Lower leg skin (tissue), 4 donors: ENCODE measurements at regions not wholly inside any gene's neighbourhood (a gene's known extent, or its start where the extent isn't known, plus 50 kb on each side); places are given as distances from the start of the nearest gene placed in this dataset.
A peak's percentile ranks its signal among the peaks of the same experiment; 100 is the strongest.

ENCODE experiments used
- DNase-seq, 2 donors: peaks; one replicate each; pipeline ENCODE4 v3.0.0-alpha.2; 2019; ENCODE audit warnings: low spot score in 2 of 2
- H3K4me3 ChIP-seq: fragments of 200-600 bp; sonication (generic); 2 replicates; pipeline ENCODE4 v1.5.1; 2017; ENCODE audit warnings: mild to moderate bottlenecking, low read depth; ENCODE audit not compliant: poor library complexity, severe bottlenecking
- POLR2A ChIP-seq, 2 donors: fragments of 450-650 bp; IDR thresholded peaks; one replicate each; pipeline ENCODE4 v1.6.1; 2016 to 2017; ENCODE audit warnings: antibody characterized with exemption in 2 of 2, mild to moderate bottlenecking in 1 of 2, moderate library complexity in 1 of 2
- WGBS, 2 donors: methylation state at CpG; one replicate each; pipeline ENCODE4 v1.1.5; 2018; 5-methylcytosine and 5-hydroxymethylcytosine counted together
- intact Hi-C: fragments of 100-400 bp; cut with DNase I; formaldehyde crosslinking; loops from one replicate; pipeline ENCODE4 v1.15.0; 2023; ENCODE audit warnings: low total_unique reads
- TF ChIP-seq, protein P1 (sequence below), 3 donors: fragments of 450-650 bp; IDR thresholded peaks; one replicate each; pipeline ENCODE4 v1.5.1; 2016; ENCODE audit warnings: antibody characterized with exemption in 3 of 3, mild to moderate bottlenecking in 3 of 3, moderate library complexity in 2 of 3

DNA sequence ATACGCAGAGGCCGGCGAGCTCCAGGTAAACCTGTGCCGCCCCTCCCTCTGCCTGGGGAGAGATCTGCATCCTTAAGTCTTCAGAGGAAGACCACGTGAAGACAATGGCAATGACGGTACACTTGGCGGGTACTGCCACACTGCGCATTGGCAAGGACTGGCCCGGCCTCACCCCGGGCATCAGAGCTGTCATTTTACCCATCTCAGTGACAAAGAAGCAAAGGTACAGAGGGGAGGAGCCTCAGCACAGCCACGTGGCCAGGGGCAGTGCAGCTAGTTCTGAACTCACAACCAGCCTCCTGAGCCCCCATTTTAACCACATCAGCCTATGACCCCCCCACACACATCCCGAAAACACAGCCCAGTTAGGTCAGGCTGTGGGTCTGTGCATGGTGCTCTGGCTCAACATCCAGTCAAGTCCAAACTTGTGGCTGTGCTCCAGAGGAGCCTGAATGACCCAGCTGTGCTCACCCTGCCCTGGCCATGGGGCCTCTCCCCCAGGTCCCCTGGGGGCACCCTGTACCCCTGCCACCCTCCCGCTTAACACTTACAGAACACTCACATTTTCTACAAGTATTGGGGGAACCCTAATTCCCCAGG is 80.6 kb downstream of the C16orf95 start:
- 77 to 92% methylated on average over 11 to 13 of the region's 13 CpGs for WGBS, 2 donors
- H3K4me3 ChIP-seq = no peak overlapping the region
- intact Hi-C loops = no loop called here
- peak in 1 of 2 donors; percentile 70 for DNase-seq
- TF ChIP-seq, protein P1, sequence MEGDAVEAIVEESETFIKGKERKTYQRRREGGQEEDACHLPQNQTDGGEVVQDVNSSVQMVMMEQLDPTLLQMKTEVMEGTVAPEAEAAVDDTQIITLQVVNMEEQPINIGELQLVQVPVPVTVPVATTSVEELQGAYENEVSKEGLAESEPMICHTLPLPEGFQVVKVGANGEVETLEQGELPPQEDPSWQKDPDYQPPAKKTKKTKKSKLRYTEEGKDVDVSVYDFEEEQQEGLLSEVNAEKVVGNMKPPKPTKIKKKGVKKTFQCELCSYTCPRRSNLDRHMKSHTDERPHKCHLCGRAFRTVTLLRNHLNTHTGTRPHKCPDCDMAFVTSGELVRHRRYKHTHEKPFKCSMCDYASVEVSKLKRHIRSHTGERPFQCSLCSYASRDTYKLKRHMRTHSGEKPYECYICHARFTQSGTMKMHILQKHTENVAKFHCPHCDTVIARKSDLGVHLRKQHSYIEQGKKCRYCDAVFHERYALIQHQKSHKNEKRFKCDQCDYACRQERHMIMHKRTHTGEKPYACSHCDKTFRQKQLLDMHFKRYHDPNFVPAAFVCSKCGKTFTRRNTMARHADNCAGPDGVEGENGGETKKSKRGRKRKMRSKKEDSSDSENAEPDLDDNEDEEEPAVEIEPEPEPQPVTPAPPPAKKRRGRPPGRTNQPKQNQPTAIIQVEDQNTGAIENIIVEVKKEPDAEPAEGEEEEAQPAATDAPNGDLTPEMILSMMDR (IDR thresholded peaks at IDR 0.05) = no peak
- TF ChIP-seq POLR2A (IDR thresholded peaks at IDR 0.05) = no peak

DNA sequence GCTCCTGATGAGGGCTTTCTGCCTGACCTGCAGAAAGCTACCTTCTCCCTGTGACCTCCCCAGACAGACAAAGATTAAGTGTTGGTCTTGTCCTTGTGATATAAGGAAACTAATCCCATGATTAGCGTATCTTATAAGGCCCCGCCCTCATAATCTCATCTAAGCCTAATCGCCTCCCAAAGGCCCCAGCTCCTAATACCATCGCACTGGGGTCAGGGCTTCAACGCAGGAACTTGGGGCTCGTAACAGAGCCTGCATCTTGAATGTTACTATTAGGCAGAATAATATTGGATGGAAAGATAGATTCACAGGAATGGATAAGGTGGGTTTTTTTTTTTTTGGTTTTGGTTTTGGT is 78.9 kb downstream of the C16orf95 start:
- intact Hi-C loops = no loop called here

DNA sequence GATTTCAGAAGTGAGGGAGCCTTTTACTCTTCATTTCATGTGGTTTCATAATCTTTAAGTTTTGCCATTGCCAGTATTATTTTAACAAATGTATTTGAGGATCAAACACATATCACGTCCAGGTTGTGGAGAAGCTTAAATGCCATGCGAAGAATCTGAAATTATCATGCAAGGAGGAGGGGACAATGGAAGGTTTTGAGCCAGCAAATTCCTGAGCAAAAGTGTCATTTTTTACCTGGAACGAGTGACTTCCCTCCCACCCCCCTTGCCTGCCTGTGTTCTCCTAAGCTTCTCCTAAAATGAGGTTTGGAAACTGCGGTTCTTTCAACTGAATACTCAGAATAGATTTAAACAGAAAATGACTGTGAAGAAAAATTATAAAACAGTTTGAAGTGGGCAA is 77.6 kb downstream of the C16orf95 start:
- intact Hi-C loops = no loop called here
- WGBS, 2 donors = 78% methylated on average over 4 of the region's 4 CpGs
- no peak overlapping the region for H3K4me3 ChIP-seq
- no peak for TF ChIP-seq POLR2A (IDR thresholded peaks at IDR 0.05)
- TF ChIP-seq, protein P1 (IDR thresholded peaks at IDR 0.05) = no peak
- DNase-seq = no peak

More for the DNA sequence above, 78.9 kb downstream of the C16orf95 start:
- TF ChIP-seq, protein P1 (IDR thresholded peaks at IDR 0.05) = no peak
- no peak for TF ChIP-seq POLR2A (IDR thresholded peaks at IDR 0.05)
- no peak overlapping the region for H3K4me3 ChIP-seq
- peak in 1 of 2 donors; percentile 34 for DNase-seq
- 77 to 85% methylated on average over 6 of the region's 6 CpGs for WGBS, 2 donors

DNA sequence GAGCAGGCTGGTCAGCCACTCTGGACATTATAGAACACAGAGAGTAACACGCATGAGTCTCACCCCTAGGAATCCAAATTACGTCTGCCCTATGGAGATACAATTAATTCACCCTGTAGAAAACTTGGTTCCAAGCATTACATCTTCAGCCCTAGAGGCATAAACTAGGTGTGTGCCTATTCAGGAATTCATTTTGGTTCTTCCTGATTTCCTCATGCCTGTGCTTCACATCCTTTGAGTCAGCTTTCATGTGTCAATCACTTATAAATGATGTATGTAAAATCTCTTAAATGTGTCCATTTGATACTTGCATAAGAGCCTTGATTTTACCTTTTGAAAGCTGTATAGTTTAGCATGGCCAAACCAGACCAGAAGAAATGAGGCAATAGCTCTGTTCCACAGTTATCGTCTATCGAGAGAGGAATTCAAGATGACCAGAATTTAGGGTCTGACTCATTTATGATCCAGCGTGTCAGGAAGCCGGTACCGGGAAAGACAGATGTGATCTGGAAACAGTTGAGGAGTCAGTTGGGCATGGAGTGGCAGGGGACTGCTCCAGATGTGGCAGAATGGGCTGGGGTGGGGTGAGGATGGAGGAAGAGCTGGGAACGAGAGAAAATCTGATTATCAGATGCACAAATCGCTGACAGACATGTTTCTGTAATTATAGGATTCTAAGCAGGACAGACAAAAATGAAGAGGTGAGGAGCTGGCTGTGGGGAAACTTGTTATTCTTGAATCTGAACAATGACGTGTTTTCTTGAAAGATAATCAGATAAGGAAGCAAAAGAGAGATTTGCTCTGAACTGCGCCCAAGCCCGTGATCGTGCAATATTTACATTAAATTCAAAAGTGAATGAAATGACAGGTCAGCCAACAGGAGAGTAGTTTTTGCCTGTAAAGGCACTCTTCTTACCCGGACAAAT is 76.7 kb downstream of the C16orf95 start:
- DNase-seq = peak in 1 of 2 donors; percentile 15
- TF ChIP-seq, protein P1 (IDR thresholded peaks at IDR 0.05) = no peak
- no peak overlapping the region for H3K4me3 ChIP-seq
- intact Hi-C loops = no loop called here
- WGBS, 2 donors = 43 to 45% methylated on average over 14 of the region's 14 CpGs

DNA sequence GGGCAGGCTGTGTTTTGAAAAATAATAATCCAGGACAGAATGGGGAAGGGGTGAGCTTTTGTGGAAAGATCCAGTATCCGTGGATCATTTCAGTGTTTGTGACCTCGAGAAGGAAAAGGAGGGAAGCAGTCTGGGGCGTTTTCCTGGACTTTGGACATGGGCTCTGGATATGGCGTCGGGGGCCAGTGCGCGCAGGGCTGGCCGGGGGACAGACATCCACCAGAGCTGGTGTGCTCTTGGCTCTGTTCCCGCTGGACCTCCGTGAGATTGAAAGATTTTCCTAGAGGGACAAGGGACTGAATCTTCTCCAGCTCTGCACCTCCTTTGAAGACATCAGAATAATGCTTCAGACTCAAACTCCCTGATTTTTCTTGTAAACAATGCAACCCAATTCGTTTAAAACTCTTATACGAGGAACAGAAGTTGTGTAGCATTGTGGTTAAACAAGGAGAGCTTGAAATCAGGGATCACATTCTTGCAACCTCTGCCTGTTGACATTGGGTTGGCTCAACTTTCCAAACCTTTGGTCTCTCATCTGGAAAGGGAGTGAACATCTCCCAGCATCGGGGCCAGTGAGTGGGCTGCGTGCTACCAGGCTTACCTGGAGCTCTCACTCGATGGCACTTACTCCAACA is 75.9 kb downstream of the C16orf95 start:
- peak in 1 of 2 donors; percentile 57 for DNase-seq
- intact Hi-C loops = no loop called here
- no peak overlapping the region for H3K4me3 ChIP-seq
- no peak for TF ChIP-seq POLR2A (IDR thresholded peaks at IDR 0.05)
- TF ChIP-seq, protein P1 (IDR thresholded peaks at IDR 0.05) = no peak
- 75 to 76% methylated on average over 15 of the region's 15 CpGs for WGBS, 2 donors
